GM12874 (cell line): ENCODE measurements at regions not wholly inside any gene's neighbourhood (a gene's known extent, or its start where the extent isn't known, plus 50 kb on each side); places are given as distances from the start of the nearest gene placed in this dataset.

Source experiments
- CTCF ChIP-seq: IDR thresholded peaks from 2 replicates; pipeline ENCODE4 v1.5.1; 2011; ENCODE audit warnings: low read depth, mild to moderate bottlenecking, control low read depth, low read length, moderate library complexity; ENCODE audit not compliant: insufficient read depth

- TF ChIP-seq CTCF, result no peak
These were observed 257.5 kb upstream of the PRMT6 start for GRCh38 chr1:106798991-106799390.

- TF ChIP-seq CTCF, result no peak
These were observed 254.3 kb upstream of the PRMT6 start for GRCh38 chr1:106802181-106802580.

- no peak for TF ChIP-seq CTCF
These were observed 242.1 kb upstream of the PRMT6 start for GRCh38 chr1:106814418-106814817.

- no peak for TF ChIP-seq CTCF
These were observed 238.9 kb upstream of the PRMT6 start for GRCh38 chr1:106817575-106817974.

- no peak for TF ChIP-seq CTCF
These were observed 225.0 kb upstream of the PRMT6 start for GRCh38 chr1:106831511-106831910.

GRCh38 chr1:106836708-106837107 lies 219.8 kb upstream of the PRMT6 start:
- no peak for TF ChIP-seq CTCF

DNA sequence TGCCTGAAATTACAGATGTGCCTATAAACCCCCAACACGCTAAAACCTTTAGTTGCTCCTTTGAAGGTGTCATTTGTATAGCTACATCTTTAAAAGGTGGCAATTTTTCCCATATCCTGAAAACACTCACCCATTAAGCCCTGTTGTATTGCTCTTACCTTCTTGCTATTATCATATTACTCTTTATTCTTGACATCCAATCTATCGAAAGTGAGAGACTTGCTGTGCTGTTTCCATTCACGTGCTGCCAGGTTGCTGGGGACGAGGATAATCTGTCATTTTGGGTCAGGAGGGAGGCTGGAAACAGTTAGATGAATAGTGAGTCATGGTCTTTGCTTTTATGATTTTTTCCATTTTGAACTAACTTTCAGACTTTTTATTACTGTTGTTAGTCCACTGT lies 213.0 kb upstream of the PRMT6 start:
- TF ChIP-seq CTCF, result no peak

- no peak for TF ChIP-seq CTCF
These were observed 209.8 kb upstream of the PRMT6 start for GRCh38 chr1:106846656-106847055.
